GM12864 (cell line): ENCODE measurements at regions not wholly inside any gene's neighbourhood (a gene's known extent, or its start where the extent isn't known, plus 50 kb on each side); places are given as distances from the start of the nearest gene placed in this dataset.

Experiments used
- DNase-seq: peaks from one replicate; pipeline ENCODE4 v3.0.0-alpha.2; 2011; ENCODE audit warnings: low read depth
- H3K4me3 ChIP-seq: 2 replicates; pipeline ENCODE4 v1.5.1; 2011; ENCODE audit warnings: mild to moderate bottlenecking, low read depth, low read length, control low read depth
- CTCF ChIP-seq: IDR thresholded peaks from 2 replicates; pipeline ENCODE4 v1.5.1; 2011; ENCODE audit warnings: low read depth, mild to moderate bottlenecking, moderate library complexity, low read length, control low read depth, inconsistent platforms; ENCODE audit errors: missing control alignments

- no peak overlapping the region for H3K4me3 ChIP-seq
- no peak for TF ChIP-seq CTCF
- no peak for DNase-seq
Measured at GRCh38 chr4:137198791-137199190, 333.5 kb downstream of the PCDH18 start.

GRCh38 chr4:137194670-137195069 lies 337.6 kb downstream of the PCDH18 start:
- no peak for TF ChIP-seq CTCF
- no peak overlapping the region for H3K4me3 ChIP-seq
- DNase-seq: no peak

- no peak for TF ChIP-seq CTCF
- H3K4me3 ChIP-seq: no peak overlapping the region
- no peak for DNase-seq
Measured at GRCh38 chr4:137193564-137193963, 338.7 kb downstream of the PCDH18 start.

- H3K4me3 ChIP-seq: no peak overlapping the region
- no peak for DNase-seq
- no peak for TF ChIP-seq CTCF
Measured at GRCh38 chr4:137181293-137181899, 350.9 kb downstream of the PCDH18 start.

- H3K4me3 ChIP-seq: no peak overlapping the region
- DNase-seq: no peak
- no peak for TF ChIP-seq CTCF
Measured at GRCh38 chr4:137180349-137180748, 351.9 kb downstream of the PCDH18 start.

- no peak overlapping the region for H3K4me3 ChIP-seq
- no peak for TF ChIP-seq CTCF
- DNase-seq: no peak
Measured at GRCh38 chr4:137156807-137157206, 375.5 kb downstream of the PCDH18 start.

- H3K4me3 ChIP-seq: no peak overlapping the region
- no peak for DNase-seq
- no peak for TF ChIP-seq CTCF
Measured at GRCh38 chr4:137156054-137156453, 376.2 kb downstream of the PCDH18 start.
